Spleen (tissue), 7 donors: ENCODE measurements at regions not wholly inside any gene's neighbourhood (a gene's known extent, or its start where the extent isn't known, plus 50 kb on each side); places are given as distances from the start of the nearest gene placed in this dataset.

Source experiments
- CTCF ChIP-seq, 11 experiments: fragments of 200-600 bp in 7 of 11; fragments of 450-650 bp in 4 of 11; sonication (generic) in 4 of 11; IDR thresholded peaks in 8 of 11; conservative IDR thresholded peaks in 3 of 11; 1 replicate in 7 of 11; 2 replicates in 4 of 11; pipeline versions ENCODE4 v1.4.0 to v1.8.0; 2016 to 2021; ENCODE audit warnings: antibody characterized with exemption in 11 of 11, inconsistent platforms in 4 of 11, mild to moderate bottlenecking in 1 of 11
- POLR2A ChIP-seq, 3 donors: fragments of 450-650 bp; IDR thresholded peaks; one replicate each; pipeline ENCODE4 v1.5.1; 2017; ENCODE audit warnings: antibody characterized with exemption in 3 of 3, mild to moderate bottlenecking in 1 of 3
- POLR2AphosphoS5 ChIP-seq, 3 donors: sonication (generic); formaldehyde crosslinking; IDR thresholded peaks; one replicate each; pipeline ENCODE4 v1.5.1; 2017; ENCODE audit warnings: antibody characterized with exemption in 3 of 3
- donor health status: DM: no; HTN: no; CAD: no; lungs with moderate emphysema.
- donor health status: DM: no; HTN: no; CAD: no.
- donor health status: DM: no; HTN: no; CAD: no.

DNA sequence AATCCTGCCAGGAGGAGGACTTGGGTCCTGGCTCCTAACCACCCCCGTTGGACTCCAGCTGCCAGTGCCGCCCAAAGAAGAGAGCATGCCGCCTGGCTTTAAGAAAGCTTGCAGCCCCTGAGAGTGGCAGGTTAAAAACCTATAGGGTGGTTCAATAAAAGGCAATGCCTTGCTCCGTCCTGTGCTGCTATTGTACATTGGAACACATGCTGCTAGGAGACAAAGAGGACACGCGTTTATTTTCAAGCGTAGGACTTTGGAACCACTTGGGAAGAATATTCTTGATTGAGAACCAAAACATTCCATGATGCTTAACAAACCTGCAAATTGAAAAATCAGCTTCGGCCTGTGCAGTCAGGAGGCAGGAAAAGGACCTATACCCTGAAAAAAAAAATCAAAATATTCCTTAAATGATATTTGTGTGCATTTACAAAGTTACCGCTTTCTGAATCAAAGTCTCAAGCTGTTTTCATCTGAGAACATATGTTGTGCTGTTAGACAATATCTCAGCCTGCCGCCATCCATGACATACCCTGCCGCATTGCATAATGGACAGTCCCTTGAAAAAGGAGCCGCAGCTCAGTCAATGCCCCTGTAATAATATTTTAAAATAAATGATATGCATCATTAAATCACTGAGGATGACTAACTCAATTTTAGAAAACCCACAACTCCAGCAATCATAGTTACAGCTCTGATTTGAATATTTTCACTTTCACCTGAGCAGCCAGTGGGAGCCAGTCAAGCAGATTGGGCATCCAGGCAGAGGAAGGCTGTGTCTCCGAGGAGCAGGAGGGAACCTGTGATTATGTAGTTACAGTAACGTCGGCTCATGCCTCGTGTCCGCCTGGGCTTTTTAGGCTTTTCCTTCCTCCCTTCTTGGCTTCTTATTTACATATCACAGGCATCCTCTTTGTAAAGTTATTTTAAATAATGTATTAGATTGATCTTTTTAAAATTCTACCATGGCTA lies 805.6 kb upstream of the FANCL start:
- no peak for TF ChIP-seq POLR2A (IDR thresholded peaks at IDR 0.05)
- no peak for TF ChIP-seq CTCF (IDR thresholded peaks at IDR 0.05 in 8 of 11, conservative IDR thresholded peaks at IDR 0.05 in 3 of 11)
- TF ChIP-seq POLR2AphosphoS5 (IDR thresholded peaks at IDR 0.05), result no peak
